Activated CD4-positive, CD25-positive, alpha-beta regulatory T cell treated with anti-CD3 and anti-CD28 coated beads, Interleukin-2, amount 50 U/mL, for 24 hours (primary cell): ENCODE measurements at regions not wholly inside any gene's neighbourhood (a gene's known extent, or its start where the extent isn't known, plus 50 kb on each side); places are given as distances from the start of the nearest gene placed in this dataset.
"Not testable (repeated sequence)": the region's sequence is repeated elsewhere in the genome, so short reads cannot be mapped to it uniquely, and the experiment has no call there.

Source experiments
- ATAC-seq, 2 donors: fragments of 150-1000 bp; cut with Tn5 transposase; one replicate each; pipeline ENCODE4 v1.10.0; 2021; ENCODE audit warnings: mild to moderate bottlenecking in 1 of 2, moderate library complexity in 1 of 2

DNA sequence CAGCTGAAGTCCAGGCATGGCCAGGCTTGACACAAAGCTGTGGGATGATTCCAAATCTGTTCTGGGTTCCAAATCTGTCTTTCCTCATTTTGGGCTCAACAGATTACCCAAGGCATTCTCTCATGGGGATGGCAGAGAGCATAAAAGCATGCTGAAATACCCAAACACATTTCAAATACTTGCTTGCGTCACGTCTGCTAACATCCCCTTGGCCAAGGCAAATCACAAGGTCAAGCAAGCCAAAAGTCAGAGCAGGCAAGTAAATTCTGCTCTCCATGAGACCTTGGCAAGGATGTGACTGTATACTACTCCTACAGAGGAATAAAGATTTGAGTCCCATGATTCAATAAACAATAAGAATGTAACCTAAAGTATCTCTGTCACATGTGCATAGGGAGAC is 306.7 kb downstream of the EPB41L4A start:
- ATAC-seq = no peak

- no peak for ATAC-seq
These were observed 309.6 kb downstream of the EPB41L4A start for GRCh38 chr5:112109331-112110007.

- no peak for ATAC-seq
These were observed 312.2 kb downstream of the EPB41L4A start for GRCh38 chr5:112106878-112107277.

GRCh38 chr5:112097768-112098167 is 321.3 kb downstream of the EPB41L4A start:
- ATAC-seq = no peak

DNA sequence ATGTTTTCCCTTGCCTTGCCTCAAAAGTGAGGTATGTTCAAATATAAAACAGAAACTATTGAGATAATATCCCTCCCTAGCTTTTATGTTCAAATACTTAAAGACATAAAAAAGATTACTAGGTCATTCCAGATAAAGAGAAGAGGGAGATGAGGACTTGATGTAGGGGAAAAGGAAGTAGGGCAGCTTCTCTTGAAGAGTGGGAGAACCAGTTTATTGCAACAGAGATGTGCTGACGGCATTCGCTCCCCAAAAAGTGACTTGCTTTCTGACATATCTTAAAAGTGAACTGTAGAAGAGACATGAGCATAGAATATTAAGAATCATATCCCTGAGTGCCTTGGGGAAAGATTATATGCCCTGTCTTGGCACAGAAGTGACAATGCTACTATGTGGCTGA is 330.2 kb upstream of the NREP start:
- no peak for ATAC-seq

DNA sequence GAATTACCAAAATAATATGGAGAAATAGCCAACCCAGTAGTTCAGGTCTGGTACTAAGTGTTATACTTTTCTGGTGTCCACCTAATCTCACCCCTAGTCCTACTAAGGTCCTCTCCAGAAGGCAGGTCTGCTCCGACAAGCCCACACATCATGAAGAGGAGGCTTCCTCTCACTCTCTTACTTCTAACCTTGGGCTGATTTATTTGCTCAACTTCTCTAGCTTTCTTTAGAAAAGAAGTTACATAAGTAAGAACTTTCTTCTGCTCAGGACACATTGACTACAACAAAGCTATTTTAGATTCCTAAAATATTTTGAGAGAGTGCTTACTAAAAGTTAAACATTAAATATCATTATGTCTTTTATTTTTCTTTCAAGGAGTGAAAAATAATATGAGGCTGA is 329.7 kb upstream of the NREP start:
- ATAC-seq = no peak

GRCh38 chr5:112084149-112084548 is 327.2 kb upstream of the NREP start:
- ATAC-seq = no peak

- ATAC-seq = no peak
These were observed 326.6 kb upstream of the NREP start for GRCh38 chr5:112083623-112084022.

DNA sequence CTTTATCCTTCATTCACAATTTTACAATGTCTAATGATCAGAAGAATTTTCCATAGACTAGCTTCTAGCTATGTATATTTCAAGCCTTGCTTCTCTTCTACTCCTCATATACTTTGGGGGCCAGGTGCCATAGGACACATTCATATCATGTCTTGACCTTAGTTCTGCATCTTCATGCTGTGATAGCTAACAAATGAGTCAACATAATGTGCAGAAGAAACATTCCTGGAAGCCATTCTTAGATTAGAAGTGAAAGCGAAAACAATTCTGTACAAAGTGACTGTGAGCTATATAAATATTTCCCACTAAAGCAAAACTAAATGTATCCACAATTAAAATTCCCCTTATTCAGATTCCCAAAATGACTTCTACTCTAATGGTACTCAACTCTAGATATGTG is 320.2 kb upstream of the NREP start:
- no peak for ATAC-seq

- ATAC-seq = no peak
These were observed 313.0 kb upstream of the NREP start for GRCh38 chr5:112070022-112070421.

DNA sequence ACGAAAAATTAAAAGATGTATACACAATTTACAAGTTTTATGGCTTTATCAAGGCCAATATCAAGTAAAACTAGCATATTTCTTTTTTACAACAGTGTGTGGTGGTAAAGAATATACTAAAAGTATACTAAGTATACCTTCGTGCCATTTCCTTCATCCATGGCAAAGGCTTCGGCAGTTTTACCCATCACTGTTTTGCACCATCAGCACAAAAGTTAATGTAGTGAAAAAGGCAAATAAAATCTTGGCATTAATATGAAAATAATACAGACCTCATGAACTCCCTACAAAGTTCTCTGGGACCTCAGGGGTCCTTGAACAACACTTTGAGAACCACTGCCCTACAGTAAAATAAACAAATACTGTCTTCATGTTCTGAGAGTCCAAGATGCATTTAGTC is 312.3 kb upstream of the NREP start:
- no peak for ATAC-seq

DNA sequence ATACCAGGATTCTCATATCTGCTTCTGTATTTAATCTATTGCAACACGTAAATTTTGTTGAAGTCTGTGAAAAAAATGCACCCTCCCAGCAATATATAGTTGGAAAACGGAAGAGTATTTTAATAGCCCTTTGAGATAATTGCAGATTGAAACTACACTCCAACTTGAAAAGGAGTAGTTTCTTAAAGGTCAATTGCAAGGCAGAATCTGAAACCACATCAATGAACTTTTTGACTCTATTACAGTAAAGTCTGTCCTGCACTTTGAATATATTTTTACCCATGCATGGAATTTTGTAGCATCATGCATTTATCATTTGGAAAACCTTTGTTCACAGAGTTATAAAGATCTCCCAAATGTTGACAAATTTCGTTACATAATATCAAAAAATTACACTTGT is 311.6 kb upstream of the NREP start:
- no peak for ATAC-seq

DNA sequence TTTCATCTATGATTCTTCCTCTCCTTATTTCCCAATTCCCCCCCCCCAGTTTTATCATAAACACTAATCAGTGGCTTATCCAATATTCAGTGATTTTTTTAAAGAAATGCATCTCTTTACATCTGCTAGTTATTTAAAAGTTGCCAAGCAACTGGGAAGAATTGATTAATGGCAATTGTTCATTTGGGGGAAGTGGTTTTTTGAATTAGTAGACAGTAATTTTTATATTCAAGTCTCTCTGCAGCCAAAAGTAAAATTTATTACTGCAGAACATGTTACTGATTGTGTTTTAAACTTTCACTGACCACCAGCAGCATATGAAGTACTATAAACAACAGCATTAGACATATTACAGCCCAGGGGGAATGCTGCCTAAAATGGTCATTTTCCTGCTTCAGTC is 308.8 kb upstream of the NREP start:
- no peak for ATAC-seq

DNA sequence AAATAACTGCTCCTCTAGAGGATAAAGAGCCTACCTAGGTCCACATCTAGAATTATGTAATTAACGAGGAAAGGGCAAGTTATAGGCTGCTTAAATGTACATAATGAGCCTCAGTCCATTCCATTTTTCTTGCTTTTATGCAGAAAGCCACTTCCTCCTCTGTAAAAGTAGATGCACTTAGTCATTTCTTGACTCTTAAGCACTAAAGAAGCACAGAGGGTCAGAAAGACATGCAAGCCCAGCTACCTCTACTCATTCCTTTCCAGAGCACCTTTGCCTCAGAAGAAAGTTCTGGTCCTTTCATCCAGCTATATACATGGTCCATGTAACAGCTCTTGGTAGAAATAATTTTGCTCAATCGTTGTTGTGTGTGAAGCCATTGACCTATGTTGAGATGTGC is 308.0 kb upstream of the NREP start:
- no peak for ATAC-seq

GRCh38 chr5:112064271-112064701 is 307.3 kb upstream of the NREP start:
- no peak for ATAC-seq

- no peak for ATAC-seq
These were observed 306.9 kb upstream of the NREP start for GRCh38 chr5:112063856-112064255.

DNA sequence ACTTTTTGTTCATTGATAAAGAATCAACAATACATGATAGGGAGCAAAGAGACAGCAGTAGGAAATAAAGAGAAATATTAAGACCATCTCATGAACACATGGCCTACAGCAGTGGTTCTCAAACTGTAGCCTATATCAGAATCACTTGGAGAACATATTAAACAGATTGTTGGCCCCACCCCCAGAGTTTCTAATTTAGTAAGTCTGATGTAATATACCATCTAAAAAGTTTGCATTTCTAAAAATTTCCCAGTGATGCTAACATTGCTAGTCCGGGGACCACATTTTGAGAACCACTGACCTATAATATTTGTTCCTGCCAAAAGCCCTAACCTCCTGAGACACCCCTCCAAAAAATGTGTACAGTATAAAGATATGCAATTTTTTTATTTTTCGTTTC is 306.2 kb upstream of the NREP start:
- no peak for ATAC-seq

GRCh38 chr5:112062181-112062580 is 305.2 kb upstream of the NREP start:
- no peak for ATAC-seq

DNA sequence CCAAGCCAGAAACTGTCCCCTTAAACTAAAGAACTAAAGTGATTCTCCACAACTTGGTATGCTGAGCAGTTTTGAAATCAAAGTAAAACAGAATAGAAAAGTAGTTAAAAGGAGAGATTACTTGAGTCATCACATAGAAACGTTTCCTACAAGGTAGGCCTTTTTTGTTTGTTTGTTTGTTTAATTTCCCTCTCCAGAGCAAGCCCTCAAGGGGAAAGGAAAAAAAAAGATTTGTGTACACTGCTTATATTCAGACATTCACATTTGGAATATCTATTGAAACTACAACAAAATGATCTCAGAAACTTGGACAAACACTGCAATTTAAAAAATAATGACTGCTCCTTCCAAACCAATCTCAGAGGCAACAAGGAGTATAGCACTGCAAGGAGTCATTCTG is 304.7 kb upstream of the NREP start:
- ATAC-seq = no peak

- ATAC-seq = no peak
These were observed 302.7 kb upstream of the NREP start for GRCh38 chr5:112059579-112060135.

GRCh38 chr5:112049738-112050137 is 292.7 kb upstream of the NREP start:
- no peak for ATAC-seq

GRCh38 chr5:112036206-112036605 is 279.2 kb upstream of the NREP start:
- ATAC-seq = no peak

DNA sequence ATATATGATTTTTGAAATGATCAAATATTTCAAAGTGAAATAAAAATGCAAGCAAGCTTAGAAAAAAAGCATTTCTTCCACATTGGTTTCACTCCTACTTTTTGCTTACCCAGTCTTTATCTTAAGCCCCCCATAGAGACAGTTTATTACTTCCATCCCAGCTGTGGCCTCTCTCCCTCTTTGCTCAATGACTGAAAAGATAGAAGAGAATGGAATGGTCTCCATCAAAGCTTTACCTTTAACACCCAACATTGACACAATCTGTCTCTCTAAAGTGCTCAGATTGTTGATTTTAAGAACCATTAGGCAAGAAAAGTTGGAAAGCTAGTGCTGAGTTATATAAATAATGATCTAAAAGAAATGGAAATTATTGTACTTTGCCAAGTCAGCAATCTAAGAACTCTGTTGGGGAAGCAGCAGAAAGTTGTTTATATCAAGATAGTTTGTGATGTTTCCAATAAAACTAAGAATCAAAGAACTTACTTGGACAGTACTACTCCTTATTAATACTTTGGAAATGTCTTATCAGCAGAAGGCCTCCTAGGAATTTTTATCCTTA is 277.5 kb upstream of the NREP start:
- ATAC-seq = no peak

- ATAC-seq = not testable (repeated sequence)
These were observed 269.9 kb upstream of the NREP start for GRCh38 chr5:112026879-112027278.

- ATAC-seq = no peak
These were observed 268.8 kb upstream of the NREP start for GRCh38 chr5:112025757-112026156.
